HG03442 (cell line): ENCODE measurements at regions not wholly inside any gene's neighbourhood (a gene's known extent, or its start where the extent isn't known, plus 50 kb on each side); places are given as distances from the start of the nearest gene placed in this dataset.
"Not testable (repeated sequence)": the region's sequence is repeated elsewhere in the genome, so short reads cannot be mapped to it uniquely, and the experiment has no call there.

ENCODE experiments used
- ATAC-seq: cut with Tn5 transposase; IDR thresholded peaks from one replicate; pipeline ENCODE4 v1.9.1; 2021; ENCODE audit warnings: mild to moderate bottlenecking, moderate library complexity; ENCODE audit not compliant: unreplicated experiment

DNA sequence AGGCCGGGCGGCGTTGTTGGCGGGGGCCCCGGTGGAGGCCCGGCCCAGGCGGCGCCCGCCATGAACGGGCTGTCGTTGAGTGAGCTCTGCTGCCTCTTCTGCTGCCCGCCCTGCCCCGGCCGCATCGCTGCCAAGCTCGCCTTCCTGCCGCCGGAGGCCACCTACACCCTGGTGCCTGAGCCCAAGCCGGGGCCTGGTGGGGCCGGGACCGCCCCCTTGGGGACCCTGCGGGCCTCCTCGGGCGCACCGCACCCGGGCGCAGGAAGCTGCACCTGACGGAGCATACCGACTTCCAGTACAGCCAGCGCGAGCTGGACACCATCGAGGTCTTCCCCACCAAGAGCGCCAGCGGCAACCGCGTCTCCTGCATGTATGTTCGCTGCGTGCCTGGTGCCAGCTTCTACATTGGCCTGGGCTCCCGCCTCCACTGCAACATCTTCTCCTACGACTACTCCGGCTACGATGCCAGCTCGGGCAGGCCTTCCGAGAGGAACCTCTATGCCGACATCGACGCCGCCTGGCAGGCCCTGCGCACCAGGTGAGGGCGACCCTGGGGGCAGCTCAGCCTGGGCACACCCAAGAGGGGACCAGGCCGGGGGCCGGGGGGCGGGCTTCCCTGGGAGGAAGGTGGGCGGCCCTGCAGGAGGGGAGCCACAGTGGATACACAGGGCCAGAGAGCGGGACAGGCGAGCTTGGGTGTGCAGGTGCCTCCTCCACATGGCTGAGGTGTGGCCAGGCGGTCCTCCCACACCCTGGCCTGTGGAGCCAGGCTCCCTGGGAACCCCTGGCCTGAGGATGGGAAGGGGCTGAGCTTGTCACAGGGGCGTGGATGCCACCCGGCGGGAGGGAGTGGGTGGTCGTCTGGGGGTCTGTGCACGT lies 201.6 kb downstream of the USP22 start:
- ATAC-seq: not testable (repeated sequence)

GRCh38 chr17:20842012-20842411 lies 200.8 kb downstream of the USP22 start:
- ATAC-seq: not testable (repeated sequence)

- ATAC-seq: not testable (repeated sequence)
These were observed 199.6 kb downstream of the USP22 start for GRCh38 chr17:20843261-20843660.

- ATAC-seq: not testable (repeated sequence)
These were observed 198.8 kb downstream of the USP22 start for GRCh38 chr17:20843799-20844553.

GRCh38 chr17:20848869-20849443 lies 193.9 kb downstream of the USP22 start:
- not testable (repeated sequence) for ATAC-seq

DNA sequence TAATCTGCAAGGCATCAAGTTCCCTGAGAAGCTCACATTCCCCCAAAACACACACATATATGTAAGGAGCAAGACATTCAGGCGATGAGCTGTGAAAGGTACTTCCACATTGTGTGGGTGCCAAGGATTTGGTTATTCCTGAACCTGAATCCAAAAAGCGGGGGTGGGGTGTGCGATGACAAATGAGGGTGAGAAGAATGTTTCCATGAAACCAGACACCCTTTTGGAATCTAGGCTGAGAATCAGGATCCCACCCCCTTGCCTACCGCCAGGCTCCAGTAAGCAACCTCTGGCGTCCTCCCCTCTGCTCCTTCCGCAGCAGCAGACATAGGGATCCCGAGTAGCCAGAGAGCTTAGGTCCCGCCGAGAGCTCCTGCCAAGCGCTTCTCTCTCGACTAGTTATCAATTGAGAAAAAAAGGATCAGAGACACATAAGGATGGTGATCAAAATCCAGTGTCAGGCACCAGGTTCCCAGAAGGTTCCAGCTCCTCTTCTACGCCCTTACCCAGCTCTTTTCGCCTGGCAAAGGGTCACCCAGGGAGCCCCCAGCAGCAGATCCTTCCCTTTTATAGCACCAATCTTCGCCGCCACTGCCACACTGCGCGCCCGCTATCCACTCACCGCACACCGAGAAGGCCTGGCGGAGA lies 191.1 kb downstream of the USP22 start:
- ATAC-seq: not testable (repeated sequence)

- ATAC-seq: no peak
These were observed 190.4 kb downstream of the USP22 start for GRCh38 chr17:20852239-20852989.

GRCh38 chr17:20852990-20853370 lies 189.8 kb downstream of the USP22 start:
- no peak for ATAC-seq

- not testable (repeated sequence) for ATAC-seq
These were observed 186.8 kb downstream of the USP22 start for GRCh38 chr17:20855910-20856470.

- not testable (repeated sequence) for ATAC-seq
These were observed 176.2 kb downstream of the USP22 start for GRCh38 chr17:20866444-20867209.

DNA sequence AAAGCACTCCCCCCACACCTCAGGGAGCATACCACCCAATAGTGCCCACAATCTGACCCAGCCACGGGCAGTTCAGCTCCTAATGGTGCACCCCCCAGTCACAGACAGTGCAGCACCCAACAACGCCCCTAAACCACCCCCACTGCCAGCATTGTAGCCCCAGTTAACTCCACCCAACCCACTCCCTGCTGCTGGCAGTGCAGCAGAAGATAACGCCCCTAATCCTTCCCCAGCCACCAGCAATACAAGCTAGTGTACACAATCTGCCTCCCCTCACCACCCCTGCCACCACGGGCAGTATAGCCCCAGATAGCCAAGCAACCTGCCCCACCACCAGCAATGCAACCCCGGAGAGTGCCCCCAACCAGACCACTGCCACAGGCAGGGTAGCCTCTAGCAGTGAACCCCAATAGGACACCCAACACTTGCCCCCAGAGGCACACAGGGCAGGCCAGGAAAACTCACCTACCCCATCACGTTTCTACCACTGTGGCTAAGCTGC lies 175.3 kb downstream of the USP22 start:
- ATAC-seq: not testable (repeated sequence)

DNA sequence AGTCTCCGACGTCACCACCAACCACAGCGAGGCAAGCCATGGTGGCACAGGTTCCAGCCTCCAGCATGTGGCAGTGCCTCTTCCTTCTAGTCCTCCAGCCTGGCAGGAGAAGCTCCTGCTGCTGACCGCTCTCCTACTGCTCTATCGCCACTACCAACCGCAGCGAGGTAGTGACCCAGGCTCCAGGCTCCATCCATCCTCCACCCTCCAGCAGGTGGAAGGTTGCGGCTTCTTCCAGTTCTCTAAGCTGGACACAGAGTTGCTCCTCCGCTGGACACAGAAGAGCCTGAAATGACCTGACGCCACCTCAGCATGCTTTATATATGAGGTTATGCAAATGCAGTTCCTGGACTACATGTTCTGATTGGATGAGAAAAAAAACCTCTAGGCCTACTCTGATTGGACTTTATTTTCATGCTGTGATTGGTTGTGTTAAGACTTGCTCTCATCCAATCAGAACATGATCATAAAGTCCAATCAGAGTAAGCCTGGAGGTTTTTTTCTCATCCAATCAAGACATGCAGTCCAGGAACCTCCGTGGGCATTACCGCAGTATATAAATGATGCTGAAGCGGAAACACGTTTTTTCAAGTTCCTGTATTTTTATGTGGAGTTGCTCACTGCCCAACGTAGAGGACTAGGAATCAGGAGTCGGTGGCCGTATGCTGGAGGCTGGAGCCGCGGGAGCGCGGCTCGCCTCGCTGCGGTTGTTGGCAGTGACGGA lies 174.7 kb downstream of the USP22 start:
- not testable (repeated sequence) for ATAC-seq

- not testable (repeated sequence) for ATAC-seq
These were observed 174.2 kb downstream of the USP22 start for GRCh38 chr17:20868662-20869007.

- ATAC-seq: not testable (repeated sequence)
These were observed 169.6 kb downstream of the USP22 start for GRCh38 chr17:20873173-20873572.

- not testable (repeated sequence) for ATAC-seq
These were observed 169.0 kb downstream of the USP22 start for GRCh38 chr17:20873688-20874328.

- not testable (repeated sequence) for ATAC-seq
These were observed 165.4 kb downstream of the USP22 start for GRCh38 chr17:20877384-20877783.

DNA sequence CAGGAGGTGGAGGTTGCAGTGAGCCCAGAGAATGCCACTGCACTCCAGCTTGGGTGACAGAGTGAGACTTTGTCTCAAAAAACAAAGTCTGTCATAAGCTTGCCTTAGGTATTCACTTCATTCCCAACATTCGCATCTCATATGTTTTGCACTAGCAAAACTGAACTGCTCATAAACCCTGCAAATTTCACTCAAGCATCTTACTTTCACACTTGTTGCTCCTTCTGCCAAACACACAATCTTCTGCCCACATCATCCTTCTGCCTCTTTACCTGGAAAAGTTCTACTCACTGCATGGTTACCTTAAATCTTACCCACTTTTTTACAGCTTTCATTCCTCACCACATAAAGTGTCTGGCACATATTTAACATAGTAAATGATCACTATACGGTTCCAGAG lies 152.5 kb downstream of the USP22 start:
- ATAC-seq: no peak

GRCh38 chr17:20895426-20895825 lies 147.4 kb downstream of the USP22 start:
- not testable (repeated sequence) for ATAC-seq
